Breast epithelium (tissue), 3 donors: ENCODE measurements at regions not wholly inside any gene's neighbourhood (a gene's known extent, or its start where the extent isn't known, plus 50 kb on each side); places are given as distances from the start of the nearest gene placed in this dataset.

Experiments
- POLR2AphosphoS5 ChIP-seq, 3 donors: sonication (generic); formaldehyde crosslinking; IDR thresholded peaks; one replicate each; pipeline ENCODE4 v1.6.1; 2017; ENCODE audit warnings: antibody characterized with exemption in 3 of 3
- TF ChIP-seq, protein P1 (sequence below), 3 donors: fragments of 450-650 bp; IDR thresholded peaks; one replicate each; pipeline ENCODE4 v1.5.1; 2016 to 2017; ENCODE audit warnings: antibody characterized with exemption in 3 of 3, mild to moderate bottlenecking in 3 of 3, moderate library complexity in 3 of 3

DNA sequence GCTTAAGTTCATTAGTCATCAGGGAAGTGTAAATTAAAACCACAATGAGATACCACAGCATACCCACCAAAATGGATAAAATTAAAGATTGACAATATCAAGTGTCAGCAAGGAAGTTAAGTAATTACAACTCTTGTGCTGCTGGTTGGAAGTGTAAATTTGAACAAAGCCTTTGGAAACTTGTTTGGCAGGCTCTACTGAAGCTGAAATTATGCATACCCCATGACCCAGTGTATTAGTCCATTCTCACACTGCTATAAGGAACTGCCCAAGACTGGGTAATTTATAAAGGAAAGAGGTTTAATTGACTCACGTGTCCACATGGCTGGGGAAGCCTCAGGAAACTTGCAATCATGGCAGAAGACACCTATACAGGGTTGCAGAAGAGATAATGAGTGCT lies 196.1 kb downstream of the PDCD6IP start:
- TF ChIP-seq, protein P1, sequence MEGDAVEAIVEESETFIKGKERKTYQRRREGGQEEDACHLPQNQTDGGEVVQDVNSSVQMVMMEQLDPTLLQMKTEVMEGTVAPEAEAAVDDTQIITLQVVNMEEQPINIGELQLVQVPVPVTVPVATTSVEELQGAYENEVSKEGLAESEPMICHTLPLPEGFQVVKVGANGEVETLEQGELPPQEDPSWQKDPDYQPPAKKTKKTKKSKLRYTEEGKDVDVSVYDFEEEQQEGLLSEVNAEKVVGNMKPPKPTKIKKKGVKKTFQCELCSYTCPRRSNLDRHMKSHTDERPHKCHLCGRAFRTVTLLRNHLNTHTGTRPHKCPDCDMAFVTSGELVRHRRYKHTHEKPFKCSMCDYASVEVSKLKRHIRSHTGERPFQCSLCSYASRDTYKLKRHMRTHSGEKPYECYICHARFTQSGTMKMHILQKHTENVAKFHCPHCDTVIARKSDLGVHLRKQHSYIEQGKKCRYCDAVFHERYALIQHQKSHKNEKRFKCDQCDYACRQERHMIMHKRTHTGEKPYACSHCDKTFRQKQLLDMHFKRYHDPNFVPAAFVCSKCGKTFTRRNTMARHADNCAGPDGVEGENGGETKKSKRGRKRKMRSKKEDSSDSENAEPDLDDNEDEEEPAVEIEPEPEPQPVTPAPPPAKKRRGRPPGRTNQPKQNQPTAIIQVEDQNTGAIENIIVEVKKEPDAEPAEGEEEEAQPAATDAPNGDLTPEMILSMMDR (IDR thresholded peaks at IDR 0.05) = no peak
- no peak for TF ChIP-seq POLR2AphosphoS5 (IDR thresholded peaks at IDR 0.05)
